Stimulated activated CD8-positive, alpha-beta memory T cell treated with anti-CD3 and anti-CD28 coated beads, Interleukin-15, amount 100 ng/mL, for 4 hours (primary cell): ENCODE measurements at regions not wholly inside any gene's neighbourhood (a gene's known extent, or its start where the extent isn't known, plus 50 kb on each side); places are given as distances from the start of the nearest gene placed in this dataset.

Experiments used
- DNase-seq, 2 donors: peaks; one replicate each; pipeline ENCODE4 v3.0.0-alpha.2; 2020; ENCODE audit warnings: low read depth in 2 of 2

DNA sequence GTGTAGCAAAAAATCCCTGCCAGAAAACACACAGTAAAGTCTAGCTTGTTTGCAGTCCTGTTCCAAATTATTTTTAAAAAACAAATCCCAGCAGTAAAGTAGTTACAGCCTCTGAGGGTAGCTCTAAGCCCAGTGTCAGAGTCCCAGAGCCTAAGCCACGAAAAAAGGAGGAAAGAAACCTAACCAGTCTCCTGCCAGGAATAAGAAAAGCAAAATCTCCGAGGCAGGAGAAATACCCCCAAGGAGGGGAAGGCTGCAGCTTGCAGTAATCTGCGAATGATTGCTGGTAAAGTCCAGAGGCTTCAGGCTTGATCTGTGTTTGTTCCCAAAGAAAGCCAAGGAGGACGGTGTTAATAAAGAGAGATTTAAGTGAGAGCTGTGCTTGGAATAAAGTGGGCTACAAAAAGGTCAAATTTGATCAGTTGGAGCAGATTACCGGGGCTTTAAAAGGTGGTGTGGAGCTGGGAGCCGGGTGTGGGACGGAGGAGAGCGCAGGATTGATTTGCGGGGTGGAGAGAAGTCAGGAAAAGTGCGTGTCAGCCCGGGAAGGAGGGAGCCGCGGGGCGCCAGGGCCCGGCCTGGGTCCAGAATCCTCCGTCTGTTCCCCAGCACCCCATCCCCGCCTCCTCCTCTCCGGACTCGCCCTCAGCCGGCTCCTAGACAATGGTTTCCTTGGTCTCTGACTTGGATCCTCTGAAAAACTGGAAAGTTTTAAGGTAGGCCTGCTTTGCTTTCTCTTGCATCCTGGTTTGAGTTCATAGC, 219.4 kb upstream of the CELF2 start:
- no peak for DNase-seq

DNA sequence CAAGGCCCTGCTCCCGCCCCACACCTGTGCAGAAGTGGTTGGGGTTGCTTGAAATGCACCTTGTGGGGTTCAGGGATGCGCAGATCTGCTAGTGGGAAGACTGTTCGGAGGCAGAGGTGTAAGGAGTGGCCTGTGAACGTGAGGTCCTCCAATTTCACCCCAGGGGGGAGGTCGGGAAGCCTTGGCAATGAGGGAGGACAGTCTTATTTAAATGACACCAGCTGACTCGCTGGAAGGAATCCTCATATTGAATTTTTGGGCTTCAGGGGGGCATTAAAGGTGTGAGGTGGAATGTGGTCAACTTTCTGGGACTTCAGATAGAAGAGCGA, 218.8 kb upstream of the CELF2 start:
- DNase-seq: no peak

GRCh38 chr10:10800961-10801360, 216.7 kb upstream of the CELF2 start:
- DNase-seq: no peak

GRCh38 chr10:10803278-10803677, 214.4 kb upstream of the CELF2 start:
- no peak for DNase-seq

DNA sequence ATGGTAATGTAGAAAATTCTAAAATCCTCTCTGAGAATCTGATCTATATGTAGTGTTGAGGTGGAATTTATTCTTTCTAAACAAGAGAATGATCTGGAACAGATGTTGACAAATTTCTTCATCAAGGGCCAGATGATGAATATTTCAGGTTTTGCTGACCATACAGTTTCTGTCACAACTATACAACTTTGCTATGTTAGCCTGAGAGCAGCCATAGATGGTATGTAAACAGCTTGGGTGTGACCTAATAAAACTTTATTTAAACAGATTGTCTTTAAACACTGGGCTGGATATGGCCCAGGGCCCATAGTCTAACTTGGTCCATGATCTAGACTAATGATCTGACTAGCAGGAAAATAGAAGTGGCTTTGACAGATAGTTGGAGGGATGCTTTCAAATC, 213.6 kb upstream of the CELF2 start:
- DNase-seq: no peak

- no peak for DNase-seq
These were observed 212.5 kb upstream of the CELF2 start for GRCh38 chr10:10804998-10805740.

- DNase-seq: no peak
These were observed 210.6 kb upstream of the CELF2 start for GRCh38 chr10:10807106-10807505.

DNA sequence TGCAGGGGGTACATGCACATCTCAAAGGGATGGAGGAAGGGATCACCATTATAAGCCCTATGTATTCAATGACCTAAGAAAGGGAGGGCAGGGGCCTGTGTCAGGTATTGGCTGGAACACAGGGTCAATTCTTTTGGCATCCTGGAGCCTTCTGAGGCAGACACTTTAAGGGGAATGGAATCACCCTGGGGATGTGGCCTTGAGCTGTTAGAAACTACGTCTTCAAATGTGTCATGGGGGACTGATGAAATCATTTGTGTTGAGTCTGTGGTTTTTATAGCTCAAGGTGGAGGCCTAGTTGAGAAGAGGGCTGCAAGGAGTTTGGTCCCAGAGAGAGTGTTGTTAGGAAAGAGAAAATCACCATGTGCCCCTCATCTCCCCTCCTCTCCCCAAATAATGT, 206.1 kb upstream of the CELF2 start:
- no peak for DNase-seq

DNA sequence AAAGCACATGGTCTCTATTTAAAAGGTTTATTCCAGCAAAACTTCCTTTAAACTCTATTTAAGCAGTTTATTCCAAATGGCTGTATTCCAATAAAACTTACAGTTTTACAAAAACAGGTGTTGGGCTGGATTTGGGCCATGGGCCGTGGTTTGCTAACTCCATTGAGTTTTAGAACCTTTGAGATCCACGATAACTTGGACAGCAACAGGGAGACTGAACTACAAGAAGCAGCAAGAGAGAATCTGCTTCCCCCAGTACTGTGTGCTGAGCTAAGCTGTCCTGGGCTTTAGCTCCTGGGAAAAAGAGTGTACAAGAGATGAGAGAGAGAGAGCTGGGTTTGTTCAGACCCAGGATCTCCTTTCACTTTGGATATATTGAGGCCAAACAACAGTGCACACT, 204.0 kb upstream of the CELF2 start:
- DNase-seq: no peak

DNA sequence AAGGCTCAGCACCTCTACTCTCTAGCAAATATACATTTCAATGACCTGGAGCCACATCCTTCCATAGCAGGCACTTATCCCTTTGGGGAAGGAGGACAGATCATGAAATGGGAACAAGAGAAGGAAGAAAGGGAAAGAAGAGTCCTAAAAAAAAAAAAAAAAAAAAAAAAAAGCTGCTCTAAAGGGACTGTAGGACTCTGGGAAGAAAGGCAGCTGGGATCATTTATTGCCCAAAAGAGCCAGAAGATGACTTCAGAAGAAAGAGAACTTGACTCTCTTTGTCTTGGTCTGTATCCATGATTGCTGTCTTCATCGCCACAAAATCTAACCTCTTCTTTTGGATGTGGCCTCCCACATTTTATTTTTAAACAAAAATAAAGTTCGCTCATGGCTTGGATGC, 203.6 kb upstream of the CELF2 start:
- no peak for DNase-seq

GRCh38 chr10:10816447-10816846, 201.2 kb upstream of the CELF2 start:
- DNase-seq: no peak

- no peak for DNase-seq
These were observed 200.1 kb upstream of the CELF2 start for GRCh38 chr10:10817609-10818008.

- no peak for DNase-seq
These were observed 199.6 kb upstream of the CELF2 start for GRCh38 chr10:10818082-10818481.

GRCh38 chr10:10819206-10819856, 198.3 kb upstream of the CELF2 start:
- DNase-seq: no peak

- no peak for DNase-seq
These were observed 195.7 kb upstream of the CELF2 start for GRCh38 chr10:10821926-10822325.

DNA sequence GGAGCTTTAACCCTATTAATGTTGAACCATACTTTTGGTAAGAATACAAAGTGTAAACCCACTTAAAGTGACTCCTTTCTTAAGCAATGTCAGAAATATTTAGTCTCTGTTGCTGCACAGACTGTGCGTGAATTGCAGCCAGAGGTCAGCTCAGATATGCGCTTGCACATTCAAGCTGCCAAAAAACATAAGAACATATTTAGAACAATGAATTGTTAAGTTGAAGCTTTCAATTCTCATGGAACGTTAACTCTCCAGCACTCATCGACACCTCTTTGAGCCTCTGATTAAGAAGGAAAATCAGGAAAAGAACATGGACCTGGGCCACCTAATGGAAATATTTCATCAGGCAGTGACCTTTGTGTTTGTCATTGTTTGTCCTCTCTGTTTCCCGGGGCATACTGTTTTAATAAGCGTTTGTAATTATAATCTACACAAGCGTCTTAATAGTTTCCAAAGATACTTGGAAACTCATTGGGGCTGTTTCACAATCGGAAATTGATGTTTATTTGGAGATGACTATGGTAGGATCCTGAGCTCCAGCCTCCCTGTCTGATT, 193.0 kb upstream of the CELF2 start:
- no peak for DNase-seq

GRCh38 chr10:10826125-10826524, 191.5 kb upstream of the CELF2 start:
- no peak for DNase-seq

- DNase-seq: no peak
These were observed 189.0 kb upstream of the CELF2 start for GRCh38 chr10:10828623-10829022.

GRCh38 chr10:10829576-10829975, 188.1 kb upstream of the CELF2 start:
- DNase-seq: no peak

- no peak for DNase-seq
These were observed 187.2 kb upstream of the CELF2 start for GRCh38 chr10:10830293-10830986.

DNA sequence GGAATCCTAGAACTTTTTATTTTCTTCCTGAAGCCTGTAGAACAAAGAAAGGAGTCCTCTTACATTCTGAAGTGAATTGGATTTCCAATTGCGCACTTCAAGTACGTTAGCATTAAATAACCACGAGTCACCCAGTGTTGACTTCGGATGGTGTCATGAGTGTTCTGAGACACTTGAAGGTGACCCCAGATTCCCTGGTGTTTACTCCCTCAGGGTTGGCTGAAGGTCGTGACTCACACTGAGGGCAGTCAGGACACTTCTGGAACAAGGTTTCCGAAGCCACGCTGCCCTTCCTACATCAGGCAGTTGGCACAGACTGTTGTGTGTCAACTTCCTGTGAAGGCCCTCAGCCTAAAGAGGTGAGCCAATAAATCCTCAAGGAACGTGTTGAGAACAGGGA, 186.6 kb upstream of the CELF2 start:
- DNase-seq: no peak

DNA sequence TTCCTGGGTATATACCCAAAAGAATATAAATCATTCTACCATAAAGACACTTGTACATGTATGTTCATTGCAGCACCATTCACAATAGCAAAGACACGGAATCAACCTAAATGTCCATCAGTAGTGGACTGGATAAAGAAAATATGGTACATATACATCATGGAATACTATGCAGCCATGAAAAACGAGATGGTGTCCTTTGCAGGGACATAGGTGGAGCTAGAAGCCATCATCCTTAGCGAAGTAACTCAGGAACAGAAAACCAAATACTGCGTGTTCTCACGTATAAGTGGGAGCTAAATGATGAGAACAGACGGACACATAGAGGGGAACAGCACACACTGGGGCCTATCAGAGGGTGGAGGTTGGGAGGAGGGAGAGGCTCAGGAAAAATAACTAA, 183.7 kb upstream of the CELF2 start:
- DNase-seq: no peak
